GM19395 (cell line): ENCODE measurements at regions not wholly inside any gene's neighbourhood (a gene's known extent, or its start where the extent isn't known, plus 50 kb on each side); places are given as distances from the start of the nearest gene placed in this dataset.

ENCODE experiments used
- ATAC-seq: cut with Tn5 transposase; IDR thresholded peaks from one replicate; pipeline ENCODE4 v1.9.1; 2021; ENCODE audit warnings: mild to moderate bottlenecking, moderate library complexity; ENCODE audit not compliant: unreplicated experiment

- no peak for ATAC-seq
These were observed 53.8 kb upstream of the PSEN2 start for GRCh38 chr1:226816576-226816975.

GRCh38 chr1:226814751-226815537 lies 55.5 kb upstream of the PSEN2 start:
- ATAC-seq = no peak

GRCh38 chr1:226813671-226814591 lies 56.5 kb upstream of the PSEN2 start:
- ATAC-seq = no peak

- no peak for ATAC-seq
These were observed 59.7 kb upstream of the PSEN2 start for GRCh38 chr1:226810681-226811080.

- no peak for ATAC-seq
These were observed 60.4 kb upstream of the PSEN2 start for GRCh38 chr1:226809785-226810571.

GRCh38 chr1:226808501-226808900 lies 61.9 kb upstream of the PSEN2 start:
- no peak for ATAC-seq

- no peak for ATAC-seq
These were observed 63.4 kb upstream of the PSEN2 start for GRCh38 chr1:226806988-226807387.

GRCh38 chr1:226804907-226805759 lies 65.3 kb upstream of the PSEN2 start:
- ATAC-seq = no peak

- no peak for ATAC-seq
These were observed 61.8 kb upstream of the ITPKB start for GRCh38 chr1:226800763-226801380.

- ATAC-seq = no peak
These were observed 60.7 kb upstream of the ITPKB start for GRCh38 chr1:226799634-226800281.

GRCh38 chr1:226798427-226799411 lies 59.6 kb upstream of the ITPKB start:
- peak; percentile 86 for ATAC-seq

- no peak for ATAC-seq
These were observed 58.1 kb upstream of the ITPKB start for GRCh38 chr1:226797151-226797550.

- no peak for ATAC-seq
These were observed 54.7 kb upstream of the ITPKB start for GRCh38 chr1:226793620-226794276.

- ATAC-seq = no peak
These were observed 53.3 kb upstream of the ITPKB start for GRCh38 chr1:226792368-226792767.

GRCh38 chr1:226790545-226791181 lies 51.6 kb upstream of the ITPKB start:
- ATAC-seq = no peak

- peak; percentile 62 for ATAC-seq
These were observed 49.9 kb upstream of the ITPKB start for GRCh38 chr1:226788965-226789364.
